Breast epithelium (tissue), 4 donors: ENCODE measurements at regions not wholly inside any gene's neighbourhood (a gene's known extent, or its start where the extent isn't known, plus 50 kb on each side); places are given as distances from the start of the nearest gene placed in this dataset.
"Not testable (repeated sequence)": the region's sequence is repeated elsewhere in the genome, so short reads cannot be mapped to it uniquely, and the experiment has no call there.

Source experiments
- DNase-seq, 2 donors: peaks; one replicate each; pipeline ENCODE4 v3.0.0-alpha.2; 2019; ENCODE audit warnings: low spot score in 2 of 2
- H3K27ac ChIP-seq, 2 donors: fragments of 200-600 bp; sonication (generic) in 1 of 2; one replicate each; pipeline ENCODE4 v1.5.1; 2016 to 2019; ENCODE audit warnings: mild to moderate bottlenecking in 1 of 2
- H3K27me3 ChIP-seq, 2 donors: fragments of 200-600 bp; sonication (generic) in 1 of 2; one replicate each; pipeline versions ENCODE4 v1.5.1 to v1.6.0; 2017 to 2019; ENCODE audit warnings: control low read depth in 1 of 2, mild to moderate bottlenecking in 1 of 2
- H3K36me3 ChIP-seq: fragments of 200-600 bp; one replicate; pipeline ENCODE4 v1.5.1; 2019
- H3K4me1 ChIP-seq, 2 donors: fragments of 200-600 bp; sonication (generic); one replicate each; pipeline ENCODE4 v1.5.1; 2016 to 2019; ENCODE audit warnings: control low read depth in 1 of 2
- H3K4me3 ChIP-seq, 3 donors: fragments of 200-600 bp; sonication (generic); 1 replicate in 2 of 3; 2 replicates in 1 of 3; pipeline ENCODE4 v1.5.1; 2016 to 2019; ENCODE audit warnings: mild to moderate bottlenecking in 3 of 3, moderate library complexity in 2 of 3
- H3K9me3 ChIP-seq, 2 donors: fragments of 200-600 bp; sonication (generic) in 1 of 2; one replicate each; pipeline ENCODE4 v1.5.1; 2016 to 2019; ENCODE audit warnings: control low read depth in 1 of 2
- CTCF ChIP-seq, 3 donors: fragments of 450-650 bp; IDR thresholded peaks; one replicate each; pipeline ENCODE4 v1.5.1; 2016 to 2017; ENCODE audit warnings: antibody characterized with exemption in 3 of 3, mild to moderate bottlenecking in 3 of 3, moderate library complexity in 3 of 3
- POLR2A ChIP-seq: fragments of 450-650 bp; IDR thresholded peaks from one replicate; pipeline ENCODE4 v1.6.1; 2016; ENCODE audit warnings: antibody characterized with exemption, mild to moderate bottlenecking, moderate library complexity
- POLR2AphosphoS5 ChIP-seq, 3 donors: sonication (generic); formaldehyde crosslinking; IDR thresholded peaks; one replicate each; pipeline ENCODE4 v1.6.1; 2017; ENCODE audit warnings: antibody characterized with exemption in 3 of 3
- intact Hi-C: fragments of 100-400 bp; cut with DNase I; formaldehyde crosslinking; loops from one replicate; pipeline ENCODE4 v1.15.1; 2023; ENCODE audit warnings: low total_unique reads

- Histone ChIP-seq H3K4me1 (no peaks in the 10 kb centered on the region), H3K27me3 (no peaks in the 10 kb centered on the region), H3K36me3 (no peaks in the 10 kb centered on the region), H3K9me3 (no peaks in the 10 kb centered on the region), H3K4me3 (no peak overlapping the region), H3K27ac (no peak overlapping the region)
- intact Hi-C loops: no loop called here
- TF ChIP-seq CTCF (IDR thresholded peaks at IDR 0.05): no peak
- no peak for DNase-seq
Observed at GRCh38 chr14:101689039-101689501, 72.4 kb upstream of the PPP2R5C start.

GRCh38 chr14:101689966-101690365, 71.5 kb upstream of the PPP2R5C start:
- H3K36me3 ChIP-seq, H3K4me1 ChIP-seq, H3K4me3 ChIP-seq, H3K27me3 ChIP-seq, intact Hi-C loops, DNase-seq, H3K27ac ChIP-seq, H3K9me3 ChIP-seq: not testable (repeated sequence)

GRCh38 chr14:101695659-101696058, 65.8 kb upstream of the PPP2R5C start:
- Histone ChIP-seq H3K27me3 (no peaks in the 10 kb centered on the region), H3K9me3 (no peaks in the 10 kb centered on the region), H3K4me1 (no peaks in the 10 kb centered on the region), H3K4me3 (no peak overlapping the region), H3K27ac (no peak overlapping the region), H3K36me3 (no peaks in the 10 kb centered on the region)
- intact Hi-C loops: no loop called here
- TF ChIP-seq CTCF (IDR thresholded peaks at IDR 0.05): no peak
- TF ChIP-seq POLR2AphosphoS5 (IDR thresholded peaks at IDR 0.05): no peak
- DNase-seq: no peak

GRCh38 chr14:101704140-101704539, 57.4 kb upstream of the PPP2R5C start:
- no peaks in the 10 kb centered on the region for H3K36me3 ChIP-seq
- no peak overlapping the region for H3K27ac ChIP-seq
- no peak for TF ChIP-seq POLR2A
- no peaks in the 10 kb centered on the region for H3K9me3 ChIP-seq
- no peaks in the 10 kb centered on the region for H3K27me3 ChIP-seq
- H3K4me3 ChIP-seq: no peak overlapping the region
- H3K4me1 ChIP-seq: peaks cover 0 to 7% of the 10 kb centered on the region in 2 donors
- intact Hi-C loops: no loop called here
- no peak for DNase-seq

- Histone ChIP-seq H3K9me3 (no peaks in the 10 kb centered on the region), H3K36me3 (no peaks in the 10 kb centered on the region), H3K4me3 (peak overlapping the region; percentile 29 to 61 (median 47)), H3K27me3 (no peaks in the 10 kb centered on the region), H3K4me1 (peaks cover 0 to 7% of the 10 kb centered on the region in 2 donors), H3K27ac (peak overlapping the region; percentile 70 to 76)
- intact Hi-C loops: no loop called here
- no peak for TF ChIP-seq POLR2A
- DNase-seq: peak in 1 of 2 donors; percentile 12
Observed at GRCh38 chr14:101705733-101706508, 55.6 kb upstream of the PPP2R5C start.

- DNase-seq: no peak
- peaks cover 0 to 7% of the 10 kb centered on the region in 2 donors for H3K4me1 ChIP-seq
- TF ChIP-seq CTCF (IDR thresholded peaks at IDR 0.05) (no peak), POLR2A (no peak), POLR2AphosphoS5 (IDR thresholded peaks at IDR 0.05) (no peak)
- intact Hi-C loops: no loop called here
- no peak overlapping the region for H3K4me3 ChIP-seq
- H3K27me3 ChIP-seq: no peaks in the 10 kb centered on the region
- peak overlapping the region; percentile 70 to 76 for H3K27ac ChIP-seq
- H3K9me3 ChIP-seq: no peaks in the 10 kb centered on the region
- H3K36me3 ChIP-seq: no peaks in the 10 kb centered on the region
Observed at GRCh38 chr14:101706509-101707067, 54.9 kb upstream of the PPP2R5C start.
